ENCODE measurements at regions not wholly inside any gene's neighbourhood (a gene's known extent, or its start where the extent isn't known, plus 50 kb on each side); places are given as distances from the start of the nearest gene placed in this dataset.

DNA sequence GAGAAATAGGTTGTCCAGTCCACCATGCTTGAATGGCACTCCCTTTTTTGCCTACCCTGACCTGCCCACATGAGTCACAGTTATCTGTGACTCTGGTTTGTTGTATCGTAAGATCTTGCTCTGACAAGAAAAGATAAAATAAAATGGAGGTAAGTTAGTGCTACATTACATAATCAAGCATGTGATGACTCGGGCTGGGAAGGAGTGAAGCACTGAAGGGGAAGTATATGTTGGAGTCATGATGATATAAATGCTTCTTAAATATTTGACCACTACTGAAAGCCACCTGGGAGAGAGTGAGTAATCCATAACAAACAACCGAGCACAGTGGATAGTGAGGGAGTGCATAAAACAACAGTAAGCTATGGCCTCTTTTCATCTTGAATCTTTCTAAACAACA, 124.4 kb downstream of the SHOX2 start:
- TF ChIP-seq POLR2AphosphoS5 (IDR thresholded peaks at IDR 0.05), result no peak
- TF ChIP-seq, protein P1, sequence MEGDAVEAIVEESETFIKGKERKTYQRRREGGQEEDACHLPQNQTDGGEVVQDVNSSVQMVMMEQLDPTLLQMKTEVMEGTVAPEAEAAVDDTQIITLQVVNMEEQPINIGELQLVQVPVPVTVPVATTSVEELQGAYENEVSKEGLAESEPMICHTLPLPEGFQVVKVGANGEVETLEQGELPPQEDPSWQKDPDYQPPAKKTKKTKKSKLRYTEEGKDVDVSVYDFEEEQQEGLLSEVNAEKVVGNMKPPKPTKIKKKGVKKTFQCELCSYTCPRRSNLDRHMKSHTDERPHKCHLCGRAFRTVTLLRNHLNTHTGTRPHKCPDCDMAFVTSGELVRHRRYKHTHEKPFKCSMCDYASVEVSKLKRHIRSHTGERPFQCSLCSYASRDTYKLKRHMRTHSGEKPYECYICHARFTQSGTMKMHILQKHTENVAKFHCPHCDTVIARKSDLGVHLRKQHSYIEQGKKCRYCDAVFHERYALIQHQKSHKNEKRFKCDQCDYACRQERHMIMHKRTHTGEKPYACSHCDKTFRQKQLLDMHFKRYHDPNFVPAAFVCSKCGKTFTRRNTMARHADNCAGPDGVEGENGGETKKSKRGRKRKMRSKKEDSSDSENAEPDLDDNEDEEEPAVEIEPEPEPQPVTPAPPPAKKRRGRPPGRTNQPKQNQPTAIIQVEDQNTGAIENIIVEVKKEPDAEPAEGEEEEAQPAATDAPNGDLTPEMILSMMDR (IDR thresholded peaks at IDR 0.05), result no peak

All from sigmoid colon (tissue), 4 donors.